B cell (primary cell): ENCODE measurements at regions not wholly inside any gene's neighbourhood (a gene's known extent, or its start where the extent isn't known, plus 50 kb on each side); places are given as distances from the start of the nearest gene placed in this dataset.
A peak's percentile ranks its signal among the peaks of the same experiment; 100 is the strongest.

Experiments
- ATAC-seq: fragments of 200-7000 bp; cut with Tn5 transposase; one replicate; pipeline ENCODE4 v1.10.0; 2021; ENCODE audit warnings: low read depth, mild to moderate bottlenecking, moderate number of reproducible peaks, moderate library complexity
- CTCF ChIA-PET: fragments of 350-600 bp; sonication (Branson Sonifier 250); formaldehyde crosslinking; loops from one replicate; lab custom pipeline; 2021; ENCODE audit warnings: antibody characterized with exemption, inconsistent platforms; lab: Charles Lee
- POLR2A ChIA-PET: fragments of 350-600 bp; sonication (Branson Sonifier 250); formaldehyde crosslinking; loops from one replicate; lab custom pipeline; 2021; ENCODE audit warnings: antibody characterized with exemption; lab: Charles Lee
- DNase-seq: peaks from one replicate; pipeline ENCODE4 v3.0.0; 2013
- H2AFZ ChIP-seq: 2 replicates; pipeline ENCODE4 v1.6.1; 2012; ENCODE audit warnings: mild to moderate bottlenecking, low read depth, low read length; ENCODE audit not compliant: insufficient read depth, poor library complexity, severe bottlenecking
- H3K27ac ChIP-seq, 2 donors: 1 replicate in 1 of 2; 2 replicates in 1 of 2; pipeline ENCODE4 v1.5.1; 2012 to 2013; ENCODE audit warnings: low read length in 2 of 2, mild to moderate bottlenecking in 2 of 2, moderate library complexity in 1 of 2
- H3K27me3 ChIP-seq, 4 experiments: fragments of 200-600 bp in 1 of 4; sonication (generic) in 1 of 4; replicated peaks in 1 of 4; 1 replicate in 2 of 4; 2 replicates in 2 of 4; pipeline versions ENCODE4 v1.6.1 to v1.7.0; 2013 to 2016; ENCODE audit warnings: low read length in 3 of 4, mild to moderate bottlenecking in 2 of 4, mixed read lengths in 1 of 4, moderate library complexity in 1 of 4; ENCODE audit not compliant: insufficient read depth in 4 of 4, control insufficient read depth in 3 of 4; ENCODE audit errors: control extremely low read depth in 1 of 4
- H3K36me3 ChIP-seq, 2 experiments: replicated peaks in 1 of 2; 1 replicate in 1 of 2; 2 replicates in 1 of 2; pipeline versions ENCODE4 v1.6.1 to v1.7.1; 2013; ENCODE audit warnings: low read length in 1 of 2; ENCODE audit not compliant: insufficient read depth in 2 of 2, control insufficient read depth in 1 of 2; ENCODE audit errors: control extremely low read depth in 1 of 2, extremely low read depth in 1 of 2
- H3K4me1 ChIP-seq, 2 donors: fragments of 200-600 bp in 1 of 2; sonication (generic) in 1 of 2; 1 replicate in 1 of 2; 2 replicates in 1 of 2; pipeline versions ENCODE4 v1.5.1 to v1.6.1; 2013 to 2017; ENCODE audit warnings: low read length in 2 of 2; ENCODE audit not compliant: control insufficient read depth in 2 of 2, insufficient read depth in 2 of 2
- H3K4me2 ChIP-seq: replicated peaks from 2 replicates; pipeline ENCODE3; 2012; ENCODE audit warnings: mild to moderate bottlenecking, low read depth, low read length; ENCODE audit not compliant: poor library complexity, severe bottlenecking
- H3K4me3 ChIP-seq, 5 experiments: fragments of 200-600 bp in 1 of 5; sonication (generic) in 1 of 5; 1 replicate in 3 of 5; 2 replicates in 2 of 5; pipeline versions ENCODE4 v1.5.1 to v1.7.0; 2011 to 2016; ENCODE audit warnings: low read length in 4 of 5, mild to moderate bottlenecking in 4 of 5, low read depth in 2 of 5, control low read depth in 1 of 5, moderate library complexity in 1 of 5; ENCODE audit not compliant: insufficient read depth in 1 of 5; ENCODE audit errors: control extremely low read depth in 1 of 5, extremely low read depth in 1 of 5
- H3K79me2 ChIP-seq: fragments of 200-600 bp; sonication (generic); one replicate; pipeline ENCODE4 v1.6.0; 2016; ENCODE audit warnings: low read length; ENCODE audit not compliant: control insufficient read depth, insufficient read depth
- H3K9ac ChIP-seq: fragments of 200-600 bp; sonication (generic); 2 replicates; pipeline ENCODE4 v1.6.1; 2017; ENCODE audit warnings: mild to moderate bottlenecking, low read length, moderate library complexity
- H3K9me3 ChIP-seq, 3 donors: one replicate each; pipeline versions ENCODE4 v1.6.1 to v1.7.1; 2013; ENCODE audit warnings: low read length in 2 of 3; ENCODE audit not compliant: control insufficient read depth in 2 of 3, insufficient read depth in 1 of 3; ENCODE audit errors: control extremely low read depth in 1 of 3
- H4K20me1 ChIP-seq: 2 replicates; pipeline ENCODE4 v1.6.0; 2012; ENCODE audit warnings: mild to moderate bottlenecking, low read length; ENCODE audit not compliant: insufficient read depth, control insufficient read depth, poor library complexity, severe bottlenecking
- H3K27ac Mint-ChIP-seq: one replicate; pipeline ENCODE4 v1.8.0; 2021; ENCODE audit warnings: mixed read lengths
- H3K27me3 Mint-ChIP-seq: one replicate; pipeline ENCODE4 v1.8.0; 2021; ENCODE audit warnings: mixed read lengths
- H3K4me1 Mint-ChIP-seq: one replicate; pipeline ENCODE4 v1.8.0; 2021; ENCODE audit warnings: mixed read lengths
- H3K4me3 Mint-ChIP-seq: one replicate; pipeline ENCODE4 v1.8.0; 2021; ENCODE audit warnings: mixed read lengths
- H3K9me3 Mint-ChIP-seq: one replicate; pipeline ENCODE4 v1.8.0; 2022; ENCODE audit warnings: mixed read lengths; ENCODE audit not compliant: insufficient read depth
- CTCF ChIP-seq: fragments of 200-600 bp; IDR thresholded peaks from one replicate; pipeline ENCODE4 v1.8.0; 2022; ENCODE audit warnings: antibody characterized with exemption, mild to moderate bottlenecking
- EZH2 ChIP-seq: IDR thresholded peaks from 2 replicates; pipeline ENCODE4 v1.6.1; 2012; ENCODE audit warnings: borderline replicate concordance, low read depth, mild to moderate bottlenecking, moderate library complexity, low read length; ENCODE audit not compliant: insufficient read depth, poor library complexity, severe bottlenecking
- WGBS: methylation state at CpG from one replicate; pipeline ENCODE4 v1.1.5; 2013; ENCODE audit warnings: missing lambda C conversion rate; ENCODE audit not compliant: insufficient coverage; 5-methylcytosine and 5-hydroxymethylcytosine counted together
- intact Hi-C: fragments of 100-400 bp; cut with micrococcal nuclease; formaldehyde crosslinking; loops from one replicate; pipeline ENCODE4 v1.10.0; 2022

GRCh38 chr6:156627524-156627923 is 149.7 kb upstream of the ARID1B start:
- CTCF ChIA-PET, result no interaction called here
- H3K4me3 Mint-ChIP-seq, result no peak overlapping the region
- POLR2A ChIA-PET, result no interaction called here

GRCh38 chr6:156622185-156622584 is 155.0 kb upstream of the ARID1B start:
- no peak for TF ChIP-seq EZH2
- TF ChIP-seq CTCF, result no peak
- no peaks in the 10 kb centered on the region for H4K20me1 ChIP-seq
- H3K4me3 ChIP-seq, result no peak overlapping the region
- Mint-ChIP-seq H3K9me3 (no peaks in the 10 kb centered on the region), H3K27ac (no peak overlapping the region), H3K4me3 (no peak overlapping the region), H3K4me1 (peaks cover 6% of the 10 kb centered on the region), H3K27me3 (no peaks in the 10 kb centered on the region)
- no peaks in the 10 kb centered on the region for H3K4me1 ChIP-seq
- DNase-seq, result no peak
- H3K9ac ChIP-seq, result no peak overlapping the region
- ChIA-PET CTCF (no interaction called here), POLR2A (no interaction called here)
- no peaks in the 10 kb centered on the region for H3K36me3 ChIP-seq
- 54% methylated on average over 3 of the region's 3 CpGs for WGBS
- intact Hi-C loops, result no loop called here
- no peak overlapping the region for H3K27ac ChIP-seq
- H3K79me2 ChIP-seq, result no peaks in the 10 kb centered on the region
- no peak overlapping the region for H3K4me2 ChIP-seq
- no peaks in the 10 kb centered on the region for H3K9me3 ChIP-seq
- no peak for ATAC-seq
- H3K27me3 ChIP-seq, result no peaks in the 10 kb centered on the region
- H2AFZ ChIP-seq, result peak overlapping the region; percentile 27

More at GRCh38 chr6:156627524-156627923, 149.7 kb upstream of the ARID1B start:
- ATAC-seq, result no peak
- no peaks in the 10 kb centered on the region for H3K9me3 ChIP-seq
- no peaks in the 10 kb centered on the region for H3K4me1 Mint-ChIP-seq
- H3K79me2 ChIP-seq, result no peaks in the 10 kb centered on the region
- H3K4me1 ChIP-seq, result no peaks in the 10 kb centered on the region
- H3K4me2 ChIP-seq, result no peak overlapping the region
- no peak overlapping the region for H3K4me3 ChIP-seq
- H3K27me3 ChIP-seq, result no peaks in the 10 kb centered on the region
- no peak overlapping the region for H3K9ac ChIP-seq
- no peak overlapping the region for H2AFZ ChIP-seq
- H3K9me3 Mint-ChIP-seq, result no peaks in the 10 kb centered on the region
- H3K27ac ChIP-seq, result no peak overlapping the region
- no CpG with 5 or more reads among the region's 1 CpG for WGBS
- H4K20me1 ChIP-seq, result no peaks in the 10 kb centered on the region
- TF ChIP-seq EZH2 (no peak), CTCF (no peak)
- no peaks in the 10 kb centered on the region for H3K27me3 Mint-ChIP-seq
- no peaks in the 10 kb centered on the region for H3K36me3 ChIP-seq
- DNase-seq, result no peak
- intact Hi-C loops, result no loop called here
- no peak overlapping the region for H3K27ac Mint-ChIP-seq
